Common myeloid progenitor, CD34-positive (primary cell): ENCODE measurements at regions not wholly inside any gene's neighbourhood (a gene's known extent, or its start where the extent isn't known, plus 50 kb on each side); places are given as distances from the start of the nearest gene placed in this dataset.

ENCODE experiments used
- CTCF ChIA-PET: fragments of 350-600 bp; sonication (Branson Sonifier 250); formaldehyde crosslinking; loops from one replicate; lab custom pipeline; 2021; ENCODE audit warnings: antibody characterized with exemption; lab: Charles Lee
- POLR2A ChIA-PET: fragments of 350-600 bp; sonication (Branson Sonifier 250); formaldehyde crosslinking; loops from one replicate; lab custom pipeline; 2021; ENCODE audit warnings: antibody characterized with exemption; lab: Charles Lee
- DNase-seq, 3 donors: peaks; one replicate each; pipeline versions ENCODE4 v3.0.0 to v3.0.0-alpha.2; 2013
- H3K27ac ChIP-seq, 2 experiments: 1 replicate in 1 of 2; 2 replicates in 1 of 2; pipeline ENCODE4 v1.7.0; 2013; ENCODE audit warnings: inconsistent platforms in 2 of 2, low read length in 2 of 2, mild to moderate bottlenecking in 2 of 2, low read depth in 1 of 2, moderate library complexity in 1 of 2; ENCODE audit not compliant: severe bottlenecking in 2 of 2, insufficient read depth in 1 of 2, poor library complexity in 1 of 2
- H3K27me3 ChIP-seq, 5 experiments: replicated peaks in 2 of 5; 1 replicate in 3 of 5; 2 replicates in 2 of 5; pipeline versions ENCODE4 v1.6.1 to v1.7.0; 2013; ENCODE audit warnings: low read length in 4 of 5, mild to moderate bottlenecking in 2 of 5, moderate library complexity in 2 of 5, inconsistent platforms in 1 of 5; ENCODE audit not compliant: insufficient read depth in 5 of 5, control insufficient read depth in 4 of 5
- H3K36me3 ChIP-seq, 4 experiments: 1 replicate in 2 of 4; 2 replicates in 2 of 4; pipeline versions ENCODE4 v1.6.1 to v1.7.0; 2013; ENCODE audit warnings: low read length in 3 of 4, control low read depth in 1 of 4, mild to moderate bottlenecking in 1 of 4; ENCODE audit not compliant: control insufficient read depth in 4 of 4, insufficient read depth in 4 of 4
- H3K4me1 ChIP-seq, 4 experiments: 1 replicate in 3 of 4; 2 replicates in 1 of 4; pipeline versions ENCODE4 v1.6.1 to v1.7.1; 2013; ENCODE audit warnings: low read length in 3 of 4, mild to moderate bottlenecking in 3 of 4, control low read depth in 1 of 4, inconsistent platforms in 1 of 4, moderate library complexity in 1 of 4; ENCODE audit not compliant: control insufficient read depth in 4 of 4, insufficient read depth in 4 of 4; ENCODE audit errors: control extremely low read depth in 1 of 4
- H3K4me3 ChIP-seq, 7 experiments: 1 replicate in 4 of 7; 2 replicates in 3 of 7; pipeline versions ENCODE4 v1.5.1 to v1.7.0; 2013; ENCODE audit warnings: mild to moderate bottlenecking in 7 of 7, low read length in 6 of 7, moderate library complexity in 6 of 7, inconsistent platforms in 2 of 7, low read depth in 2 of 7, control low read depth in 1 of 7; ENCODE audit not compliant: insufficient read depth in 4 of 7, control insufficient read depth in 1 of 7; ENCODE audit errors: extremely low read depth in 1 of 7
- H3K9me3 ChIP-seq, 5 experiments: 1 replicate in 4 of 5; 2 replicates in 1 of 5; pipeline versions ENCODE4 v1.6.1 to v1.7.1; 2013; ENCODE audit warnings: low read length in 4 of 5, mild to moderate bottlenecking in 2 of 5, inconsistent platforms in 1 of 5, low read depth in 1 of 5, moderate library complexity in 1 of 5; ENCODE audit not compliant: control insufficient read depth in 4 of 5, insufficient read depth in 2 of 5; ENCODE audit errors: control extremely low read depth in 1 of 5
- WGBS: methylation state at CpG from one replicate; pipeline ENCODE4 v1.1.5; 2013; ENCODE audit not compliant: insufficient coverage; 5-methylcytosine and 5-hydroxymethylcytosine counted together

- ChIA-PET POLR2A (no interaction called here), CTCF (no interaction called here)
- Histone ChIP-seq H3K27me3 (no peaks in the 10 kb centered on the region), H3K4me3 (no peak overlapping the region), H3K36me3 (no peaks in the 10 kb centered on the region), H3K27ac (no peak overlapping the region), H3K9me3 (no peaks in the 10 kb centered on the region), H3K4me1 (no peaks in the 10 kb centered on the region)
- DNase-seq: no peak
- whole genome bisulfite sequencing: no CpG with 5 or more reads among the region's 1 CpG
Measured at GRCh38 chr7:49172639-49173038, 248.3 kb downstream of the CDC14C start.

- ChIA-PET POLR2A (no interaction called here), CTCF (no interaction called here)
- Histone ChIP-seq H3K27ac (no peak overlapping the region), H3K36me3 (no peaks in the 10 kb centered on the region), H3K9me3 (peaks cover 0 to 1% (median 0%) of the 10 kb centered on the region in 5 experiments), H3K4me3 (no peak overlapping the region), H3K27me3 (no peaks in the 10 kb centered on the region), H3K4me1 (no peaks in the 10 kb centered on the region)
- DNase-seq: no peak
- no CpG with 5 or more reads among the region's 2 CpGs for WGBS
Measured at GRCh38 chr7:49174396-49174795, 250.0 kb downstream of the CDC14C start.

DNA sequence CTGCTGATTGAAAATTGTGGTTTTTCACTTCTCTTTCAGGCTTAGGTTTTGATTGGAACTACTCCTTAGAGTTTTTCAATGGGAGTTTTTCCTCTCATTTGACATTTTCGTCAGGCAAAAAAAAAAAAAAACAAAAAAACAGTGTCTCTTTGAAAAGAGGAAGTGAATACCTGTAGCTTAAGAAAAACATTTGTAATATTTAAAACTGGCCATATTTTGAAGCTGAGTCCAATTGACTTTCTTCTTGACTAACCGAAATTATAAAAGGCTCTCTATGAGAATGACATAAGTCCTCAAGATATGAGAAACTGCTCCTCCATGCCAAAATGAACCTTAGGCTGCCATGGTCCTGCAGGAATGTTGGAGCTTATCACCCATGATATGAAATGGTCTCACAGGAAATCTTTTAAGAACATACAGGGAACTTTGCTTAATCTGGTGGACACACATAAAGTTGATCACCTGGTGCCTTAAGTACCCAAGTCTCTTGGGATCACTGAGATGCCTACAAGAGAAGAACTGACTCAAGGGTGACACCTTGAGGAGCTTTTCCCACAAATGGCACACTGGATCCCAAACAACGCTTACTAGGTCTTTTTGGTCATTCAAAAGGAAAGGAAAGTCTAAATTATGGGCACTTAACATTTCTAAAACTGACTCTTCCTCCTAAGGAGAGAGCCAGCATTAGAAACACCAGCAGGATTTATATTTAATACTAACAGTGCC is 263.4 kb downstream of the CDC14C start:
- 90% methylated on average over 2 of the region's 3 CpGs for WGBS
- Histone ChIP-seq H3K9me3 (no peaks in the 10 kb centered on the region), H3K4me1 (no peaks in the 10 kb centered on the region), H3K36me3 (no peaks in the 10 kb centered on the region), H3K27ac (no peak overlapping the region), H3K27me3 (no peaks in the 10 kb centered on the region), H3K4me3 (no peak overlapping the region)
- ChIA-PET POLR2A (no interaction called here), CTCF (no interaction called here)
- no peak for DNase-seq

DNA sequence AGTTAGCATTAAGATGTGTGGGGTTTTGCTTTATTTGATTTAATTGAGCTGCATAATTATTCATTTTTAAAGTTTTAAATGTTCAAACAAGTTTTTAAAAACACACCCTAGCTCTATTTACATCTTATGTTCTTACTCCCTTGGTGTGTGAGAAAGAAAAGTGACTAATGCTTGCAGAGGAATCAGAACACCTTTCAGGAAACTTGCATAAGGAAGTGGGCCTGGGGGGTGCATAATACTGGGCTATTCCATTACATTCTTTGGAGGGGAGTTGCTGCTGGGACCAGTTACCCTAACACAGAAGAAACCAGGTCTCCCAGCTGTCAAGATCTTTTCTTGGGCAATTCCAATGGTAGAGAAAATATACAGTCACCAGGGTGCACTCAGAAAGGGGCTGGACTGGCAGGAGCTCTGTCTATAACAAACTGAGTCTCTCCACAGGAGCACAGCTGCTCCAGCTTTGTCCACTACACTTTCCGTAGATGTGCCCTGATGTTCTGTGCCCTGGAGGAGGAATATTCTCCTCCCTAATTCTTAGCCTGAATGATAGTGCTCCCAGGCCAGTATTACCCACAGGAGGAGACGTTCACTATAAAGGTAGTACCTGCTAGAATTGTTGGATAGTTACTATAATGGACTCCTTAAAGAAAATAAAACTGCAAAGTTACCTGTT is 304.2 kb downstream of the CDC14C start:
- no peak overlapping the region for H3K27ac ChIP-seq
- ChIA-PET CTCF (interaction anchor here (0.9 kb wide), 1 partner anchor 13 kb away, joined by 3 read pairs; no protein-coding TSS in a partner anchor), POLR2A (no interaction called here)
- no CpG with 5 or more reads among the region's 2 CpGs for WGBS
- H3K9me3 ChIP-seq: peaks cover 0 to 1% (median 0%) of the 10 kb centered on the region in 5 experiments
- H3K4me3 ChIP-seq: no peak overlapping the region
- H3K27me3 ChIP-seq: no peaks in the 10 kb centered on the region
- no peaks in the 10 kb centered on the region for H3K4me1 ChIP-seq
- DNase-seq: no peak
- no peaks in the 10 kb centered on the region for H3K36me3 ChIP-seq

GRCh38 chr7:49229246-49229645 is 304.9 kb downstream of the CDC14C start:
- Histone ChIP-seq H3K36me3 (no peaks in the 10 kb centered on the region), H3K27ac (no peak overlapping the region), H3K4me1 (no peaks in the 10 kb centered on the region), H3K4me3 (no peak overlapping the region), H3K9me3 (no peaks in the 10 kb centered on the region), H3K27me3 (no peaks in the 10 kb centered on the region)
- WGBS: 92% methylated on average over 4 of the region's 6 CpGs
- POLR2A ChIA-PET: no interaction called here
- CTCF ChIA-PET: no interaction called here
- DNase-seq: no peak

DNA sequence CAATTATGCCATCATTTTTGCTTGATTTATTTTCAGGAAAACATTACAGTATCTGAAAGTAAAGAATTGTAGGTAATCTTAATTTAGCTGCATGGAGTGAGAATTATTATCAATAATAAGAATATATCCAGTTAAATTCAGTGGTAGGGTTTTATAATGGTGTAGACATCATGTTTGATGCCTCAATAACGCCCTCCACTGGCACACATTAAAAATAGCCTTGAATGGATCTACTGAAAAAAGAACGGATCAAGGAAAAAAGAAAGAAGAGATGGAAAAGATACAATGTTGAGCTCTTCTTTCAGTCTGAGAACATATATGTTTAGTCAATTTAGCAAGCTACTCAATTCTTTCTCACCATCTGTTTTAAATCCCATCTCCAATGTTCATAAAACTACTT is 319.2 kb downstream of the CDC14C start:
- no peaks in the 10 kb centered on the region for H3K36me3 ChIP-seq
- CTCF ChIA-PET: interaction anchor here (1.3 kb wide), 1 partner anchor 33 kb away, joined by 4 read pairs; no protein-coding TSS in a partner anchor
- no peaks in the 10 kb centered on the region for H3K4me1 ChIP-seq
- H3K4me3 ChIP-seq: no peak overlapping the region
- no peak for DNase-seq
- WGBS: no CpG with 5 or more reads among the region's 2 CpGs
- peaks cover 0 to 8% (median 2%) of the 10 kb centered on the region in 5 experiments for H3K9me3 ChIP-seq
- no peak overlapping the region for H3K27ac ChIP-seq
- no peaks in the 10 kb centered on the region for H3K27me3 ChIP-seq
- POLR2A ChIA-PET: no interaction called here

GRCh38 chr7:49244543-49244942 is 320.2 kb downstream of the CDC14C start:
- Histone ChIP-seq H3K4me3 (no peak overlapping the region), H3K36me3 (no peaks in the 10 kb centered on the region), H3K27me3 (no peaks in the 10 kb centered on the region), H3K27ac (no peak overlapping the region), H3K4me1 (no peaks in the 10 kb centered on the region), H3K9me3 (peaks cover 0 to 3% (median 2%) of the 10 kb centered on the region in 5 experiments)
- no peak for DNase-seq
- ChIA-PET POLR2A (no interaction called here), CTCF (interaction anchor here (1.3 kb wide), 1 partner anchor 32 kb away, joined by 4 read pairs; no protein-coding TSS in a partner anchor)
- WGBS: no CpG with 5 or more reads among the region's 1 CpG
